H9 (cell line): ENCODE measurements at regions not wholly inside any gene's neighbourhood (a gene's known extent, or its start where the extent isn't known, plus 50 kb on each side); places are given as distances from the start of the nearest gene placed in this dataset.

Experiments
- DNase-seq: peaks from one replicate; pipeline ENCODE4 v3.0.0-alpha.2; 2017
- H2AFZ ChIP-seq: one replicate; pipeline ENCODE4 v1.6.1; 2013; ENCODE audit warnings: mild to moderate bottlenecking, low read length, control low read depth, moderate library complexity
- H2AK5ac ChIP-seq: 2 replicates; pipeline ENCODE4 v1.6.1; 2013; ENCODE audit warnings: low read length, control low read depth, mixed read lengths; ENCODE audit not compliant: insufficient read length
- H2BK120ac ChIP-seq: one replicate; pipeline ENCODE4 v1.6.1; 2013; ENCODE audit warnings: low read depth, mild to moderate bottlenecking, low read length, control low read depth, inconsistent platforms; ENCODE audit not compliant: poor library complexity, severe bottlenecking
- H2BK12ac ChIP-seq: 2 replicates; pipeline ENCODE4 v1.6.1; 2013; ENCODE audit warnings: low read length, control low read depth, mixed read lengths, low read depth; ENCODE audit not compliant: insufficient read length
- H2BK15ac ChIP-seq: 2 replicates; pipeline ENCODE4 v1.6.1; 2013; ENCODE audit warnings: low read depth, low read length, control low read depth
- H2BK20ac ChIP-seq: one replicate; pipeline ENCODE4 v1.6.1; 2013; ENCODE audit warnings: low read depth, mild to moderate bottlenecking, low read length, control low read depth, inconsistent platforms; ENCODE audit not compliant: poor library complexity, severe bottlenecking
- H2BK5ac ChIP-seq: 2 replicates; pipeline ENCODE4 v1.6.1; 2013; ENCODE audit warnings: low read length, control low read depth, mixed read lengths; ENCODE audit not compliant: insufficient read length
- H3K14ac ChIP-seq: 2 replicates; pipeline ENCODE4 v1.6.1; 2013; ENCODE audit warnings: low read length, control low read depth; ENCODE audit not compliant: insufficient read depth
- H3K18ac ChIP-seq: 2 replicates; pipeline ENCODE4 v1.6.1; 2013; ENCODE audit warnings: low read depth, mild to moderate bottlenecking, mixed read lengths, low read length, control low read depth; ENCODE audit not compliant: insufficient read length
- H3K23ac ChIP-seq: 2 replicates; pipeline ENCODE4 v1.6.1; 2013; ENCODE audit warnings: low read length, control low read depth, mixed read lengths, low read depth; ENCODE audit not compliant: insufficient read length
- H3K23me2 ChIP-seq: 2 replicates; pipeline ENCODE4 v1.6.1; 2013; ENCODE audit warnings: low read depth, mild to moderate bottlenecking, mixed read lengths, low read length, control low read depth; ENCODE audit not compliant: insufficient read length, poor library complexity, severe bottlenecking
- H3K27ac ChIP-seq: 2 replicates; pipeline ENCODE4 v1.5.1; 2013; ENCODE audit warnings: low read length, control low read depth, mixed read lengths, low read depth; ENCODE audit not compliant: insufficient read length
- H3K27me3 ChIP-seq: 2 replicates; pipeline ENCODE4 v1.6.1; 2013; ENCODE audit warnings: low read length, control low read depth, inconsistent platforms; ENCODE audit not compliant: insufficient read depth
- H3K4ac ChIP-seq: 2 replicates; pipeline ENCODE4 v1.6.1; 2013; ENCODE audit warnings: low read depth, mild to moderate bottlenecking, control low read depth, inconsistent platforms, low read length, moderate library complexity
- H3K4me1 ChIP-seq: 2 replicates; pipeline ENCODE4 v1.6.1; 2013; ENCODE audit warnings: low read length, control low read depth, inconsistent platforms; ENCODE audit not compliant: insufficient read depth
- H3K4me2 ChIP-seq: 2 replicates; pipeline ENCODE4 v1.6.1; 2013; ENCODE audit warnings: low read length, control low read depth, mixed read lengths; ENCODE audit not compliant: insufficient read length, insufficient read depth
- H3K56ac ChIP-seq: 2 replicates; pipeline ENCODE4 v1.6.1; 2013; ENCODE audit warnings: low read depth, mild to moderate bottlenecking, mixed read lengths, low read length, control low read depth; ENCODE audit not compliant: insufficient read length
- H3K79me1 ChIP-seq: 2 replicates; pipeline ENCODE4 v1.6.1; 2013; ENCODE audit warnings: low read depth, mild to moderate bottlenecking, moderate library complexity, low read length, control low read depth, inconsistent platforms; ENCODE audit not compliant: insufficient read depth, poor library complexity, severe bottlenecking
- H3K79me2 ChIP-seq: 2 replicates; pipeline ENCODE4 v1.6.1; 2013; ENCODE audit warnings: low read length, control low read depth, inconsistent platforms; ENCODE audit not compliant: insufficient read depth
- H3K9ac ChIP-seq: 2 replicates; pipeline ENCODE4 v1.6.1; 2013; ENCODE audit warnings: low read length, control low read depth, mixed read lengths; ENCODE audit not compliant: insufficient read length; ENCODE audit errors: extremely low read depth
- H3K9me3 ChIP-seq: one replicate; pipeline ENCODE4 v1.6.1; 2013; ENCODE audit warnings: low read depth, low read length, inconsistent platforms; ENCODE audit not compliant: control insufficient read depth
- H3T11ph ChIP-seq: one replicate; pipeline ENCODE4 v1.6.1; 2013; ENCODE audit warnings: mild to moderate bottlenecking, low read length, control low read depth, inconsistent platforms
- H4K20me1 ChIP-seq: one replicate; pipeline ENCODE4 v1.6.1; 2013; ENCODE audit not compliant: control insufficient read depth, insufficient read length, insufficient read depth
- H4K5ac ChIP-seq: 2 replicates; pipeline ENCODE4 v1.6.1; 2013; ENCODE audit warnings: low read depth, mild to moderate bottlenecking, mixed read lengths, low read length, control low read depth; ENCODE audit not compliant: insufficient read length
- H4K8ac ChIP-seq: replicated peaks from 2 replicates; pipeline ENCODE4 v1.6.1; 2013; ENCODE audit warnings: low read length, control low read depth, mixed read lengths, low read depth; ENCODE audit not compliant: insufficient read length
- H4K91ac ChIP-seq: 2 replicates; pipeline ENCODE4 v1.6.1; 2013; ENCODE audit warnings: low read depth, mild to moderate bottlenecking, moderate library complexity, mixed read lengths, low read length, control low read depth; ENCODE audit not compliant: insufficient read length
- H3K27ac Mint-ChIP-seq, 3 experiments: 2 replicates in 2 of 3; 3 replicates in 1 of 3; pipeline ENCODE4 v1.8.0; 2020 to 2021; ENCODE audit warnings: mixed read lengths in 3 of 3, mild to moderate bottlenecking in 1 of 3, moderate library complexity in 1 of 3
- H3K27me3 Mint-ChIP-seq: 2 replicates; pipeline ENCODE4 v1.8.0; 2021; ENCODE audit warnings: low read depth, mild to moderate bottlenecking, moderate library complexity, mixed read lengths
- H3K36me3 Mint-ChIP-seq, 3 experiments: 2 replicates in 2 of 3; 3 replicates in 1 of 3; pipeline ENCODE4 v1.8.0; 2020 to 2021; ENCODE audit warnings: low read depth in 3 of 3, mixed read lengths in 3 of 3; ENCODE audit not compliant: insufficient read depth in 1 of 3
- H3K4me1 Mint-ChIP-seq, 2 experiments: 2 replicates each; pipeline ENCODE4 v1.8.0; 2020; ENCODE audit warnings: mixed read lengths in 2 of 2
- H3K4me3 Mint-ChIP-seq, 2 experiments: 2 replicates in 1 of 2; 3 replicates in 1 of 2; pipeline ENCODE4 v1.8.0; 2020 to 2021; ENCODE audit warnings: mild to moderate bottlenecking in 2 of 2, mixed read lengths in 2 of 2, moderate library complexity in 1 of 2
- H3K9me3 Mint-ChIP-seq, 2 experiments: 2 replicates in 1 of 2; 3 replicates in 1 of 2; pipeline ENCODE4 v1.8.0; 2020; ENCODE audit warnings: mild to moderate bottlenecking in 2 of 2, mixed read lengths in 2 of 2, moderate library complexity in 1 of 2
- CTCF ChIP-seq: fragments of 200-600 bp; sonication (generic); conservative IDR thresholded peaks from 3 replicates; pipeline ENCODE4 v1.8.0; 2021; ENCODE audit warnings: antibody characterized with exemption, mild to moderate bottlenecking
- WGBS: extraction: QIAGEN DNeasy Blood & Tissue Kit; methylation state at CpG from one replicate; pipeline ENCODE4 v1.1.7; 2013; ENCODE audit warnings: missing lambda C conversion rate, low lambda C conversion rate, mixed read lengths; ENCODE audit not compliant: insufficient read length; ENCODE audit errors: extremely low coverage; 5-methylcytosine and 5-hydroxymethylcytosine counted together

GRCh38 chr14:37889087-37889486 lies 293.7 kb downstream of the TTC6 start:
- no peak overlapping the region for H2BK120ac ChIP-seq
- no peak overlapping the region for H3K23ac ChIP-seq
- Mint-ChIP-seq H3K4me3 (no peak overlapping the region), H3K36me3 (peaks cover 11 to 23% (median 12%) of the 10 kb centered on the region in 3 experiments; a peak in 6 of 7 replicates), H3K4me1 (peaks cover 7 to 9% of the 10 kb centered on the region in 2 experiments), H3K9me3 (peaks cover 11 to 20% of the 10 kb centered on the region in 2 experiments), H3K27me3 (peaks cover 10% of the 10 kb centered on the region), H3K27ac (no peak overlapping the region; a peak in 1 of 7 replicates)
- no peak for TF ChIP-seq CTCF
- WGBS = no CpG with 5 or more reads among the region's 5 CpGs
- no peak overlapping the region for H3T11ph ChIP-seq
- H3K9ac ChIP-seq = no peak overlapping the region
- no peak overlapping the region for H4K5ac ChIP-seq
- no peak overlapping the region for H2BK12ac ChIP-seq
- H2BK15ac ChIP-seq = no peak overlapping the region
- H3K56ac ChIP-seq = no peak overlapping the region
- H3K23me2 ChIP-seq = no peaks in the 10 kb centered on the region
- H3K9me3 ChIP-seq = no peaks in the 10 kb centered on the region
- H2AFZ ChIP-seq = no peak overlapping the region
- H3K27ac ChIP-seq = no peak overlapping the region
- H3K27me3 ChIP-seq = no peaks in the 10 kb centered on the region
- no peak overlapping the region for H2AK5ac ChIP-seq
- no peaks in the 10 kb centered on the region for H3K79me1 ChIP-seq
- H3K18ac ChIP-seq = no peak overlapping the region
- peaks cover under 1% of the 10 kb centered on the region; the same call in 1 of the 2 replicates for H3K4me1 ChIP-seq
- H4K8ac ChIP-seq = no peak overlapping the region
- no peak for DNase-seq
- H2BK5ac ChIP-seq = no peak overlapping the region
- no peaks in the 10 kb centered on the region for H3K79me2 ChIP-seq
- no peak overlapping the region for H3K4ac ChIP-seq
- H3K4me2 ChIP-seq = no peak overlapping the region
- H4K20me1 ChIP-seq = no peaks in the 10 kb centered on the region
- no peak overlapping the region for H2BK20ac ChIP-seq
- no peak overlapping the region for H3K14ac ChIP-seq
- no peak overlapping the region for H4K91ac ChIP-seq
